Right atrium auricular region (tissue), 2 donors: ENCODE measurements at regions not wholly inside any gene's neighbourhood (a gene's known extent, or its start where the extent isn't known, plus 50 kb on each side); places are given as distances from the start of the nearest gene placed in this dataset.

Experiments
- DNase-seq: peaks from one replicate; pipeline ENCODE4 v3.0.0-alpha.2; 2019; ENCODE audit warnings: low spot score
- H3K27ac ChIP-seq, 2 donors: fragments of 200-600 bp; sonication (generic); 1 replicate in 1 of 2; 2 replicates in 1 of 2; pipeline ENCODE4 v1.5.1; 2016 to 2019
- H3K27me3 ChIP-seq, 2 donors: fragments of 200-600 bp; sonication (generic); one replicate each; pipeline versions ENCODE4 v1.5.1 to v1.6.0; 2017 to 2019
- H3K36me3 ChIP-seq: fragments of 200-600 bp; sonication (generic); one replicate; pipeline ENCODE4 v1.5.1; 2016
- H3K4me1 ChIP-seq, 2 donors: fragments of 200-600 bp; sonication (generic); one replicate each; pipeline versions ENCODE4 v1.5.1 to v1.6.0; 2017 to 2019
- H3K4me3 ChIP-seq, 2 donors: fragments of 200-600 bp; sonication (generic); 1 replicate in 1 of 2; 2 replicates in 1 of 2; pipeline ENCODE4 v1.5.1; 2017 to 2019; ENCODE audit warnings: mild to moderate bottlenecking in 1 of 2, moderate library complexity in 1 of 2
- H3K9me3 ChIP-seq, 2 donors: fragments of 200-600 bp; sonication (generic); one replicate each; pipeline ENCODE4 v1.5.1; 2019
- CTCF ChIP-seq, 2 donors: fragments of 200-600 bp; sonication (generic); IDR thresholded peaks; one replicate each; pipeline ENCODE4 v1.5.1; 2019; ENCODE audit warnings: antibody characterized with exemption in 2 of 2

GRCh38 chr13:40494513-40494912, 171.9 kb downstream of the FOXO1 start:
- DNase-seq = no peak
- no peak for TF ChIP-seq CTCF (IDR thresholded peaks at IDR 0.05)
- no peaks in the 10 kb centered on the region for H3K9me3 ChIP-seq
- no peak overlapping the region for H3K4me3 ChIP-seq
- H3K27ac ChIP-seq = no peak overlapping the region
- no peaks in the 10 kb centered on the region for H3K36me3 ChIP-seq
- H3K27me3 ChIP-seq = no peaks in the 10 kb centered on the region
- H3K4me1 ChIP-seq = peaks cover 0 to 16% of the 10 kb centered on the region in 2 donors

GRCh38 chr13:40494946-40495620, 171.4 kb downstream of the FOXO1 start:
- Histone ChIP-seq H3K4me3 (no peak overlapping the region), H3K4me1 (peaks cover 0 to 16% of the 10 kb centered on the region in 2 donors), H3K27ac (no peak overlapping the region), H3K27me3 (no peaks in the 10 kb centered on the region), H3K36me3 (no peaks in the 10 kb centered on the region), H3K9me3 (no peaks in the 10 kb centered on the region)
- no peak for DNase-seq
- no peak for TF ChIP-seq CTCF (IDR thresholded peaks at IDR 0.05)

GRCh38 chr13:40495621-40496001, 170.8 kb downstream of the FOXO1 start:
- Histone ChIP-seq H3K27me3 (no peaks in the 10 kb centered on the region), H3K4me1 (peaks cover 0 to 16% of the 10 kb centered on the region in 2 donors), H3K4me3 (no peak overlapping the region), H3K36me3 (no peaks in the 10 kb centered on the region), H3K27ac (no peak overlapping the region), H3K9me3 (no peaks in the 10 kb centered on the region)
- TF ChIP-seq CTCF (IDR thresholded peaks at IDR 0.05) = no peak
- no peak for DNase-seq

- Histone ChIP-seq H3K9me3 (no peaks in the 10 kb centered on the region), H3K4me1 (peaks cover 0 to 16% of the 10 kb centered on the region in 2 donors), H3K27me3 (no peaks in the 10 kb centered on the region), H3K4me3 (no peak overlapping the region), H3K27ac (no peak overlapping the region), H3K36me3 (no peaks in the 10 kb centered on the region)
- no peak for TF ChIP-seq CTCF (IDR thresholded peaks at IDR 0.05)
- DNase-seq = no peak
Observed at GRCh38 chr13:40496035-40496810, 170.2 kb downstream of the FOXO1 start.

- Histone ChIP-seq H3K36me3 (no peaks in the 10 kb centered on the region), H3K27me3 (no peaks in the 10 kb centered on the region), H3K9me3 (no peaks in the 10 kb centered on the region), H3K4me3 (no peak overlapping the region), H3K4me1 (peaks cover 0 to 16% of the 10 kb centered on the region in 2 donors), H3K27ac (no peak overlapping the region)
- TF ChIP-seq CTCF (IDR thresholded peaks at IDR 0.05) = no peak
- DNase-seq = no peak
Observed at GRCh38 chr13:40498461-40498860, 168.0 kb downstream of the FOXO1 start.
